Thyroid gland (tissue), 4 donors: ENCODE measurements at regions not wholly inside any gene's neighbourhood (a gene's known extent, or its start where the extent isn't known, plus 50 kb on each side); places are given as distances from the start of the nearest gene placed in this dataset.

Source experiments
- CTCF ChIP-seq, 6 experiments: fragments of 200-600 bp in 3 of 6; fragments of 450-650 bp in 3 of 6; sonication (generic) in 3 of 6; IDR thresholded peaks; one replicate each; pipeline ENCODE4 v1.5.1; 2016 to 2019; ENCODE audit warnings: antibody characterized with exemption in 6 of 6, mild to moderate bottlenecking in 2 of 6, inconsistent platforms in 1 of 6, moderate library complexity in 1 of 6
- POLR2A ChIP-seq, 2 donors: fragments of 450-650 bp; IDR thresholded peaks; one replicate each; pipeline ENCODE4 v1.6.1; 2017; ENCODE audit warnings: antibody characterized with exemption in 2 of 2, mild to moderate bottlenecking in 2 of 2, moderate library complexity in 1 of 2

- TF ChIP-seq CTCF (IDR thresholded peaks at IDR 0.05), result no peak
- no peak for TF ChIP-seq POLR2A (IDR thresholded peaks at IDR 0.05)
Measured at GRCh38 chrX:129176710-129177109, 346.6 kb downstream of the SMARCA1 start.
